Karpas-422 (cell line): ENCODE measurements at regions not wholly inside any gene's neighbourhood (a gene's known extent, or its start where the extent isn't known, plus 50 kb on each side); places are given as distances from the start of the nearest gene placed in this dataset.

ENCODE experiments used
- DNase-seq: peaks from one replicate; pipeline ENCODE4 v3.0.0-alpha.2; 2015
- H2AFZ ChIP-seq: fragments of 200-600 bp; sonication (generic); 2 replicates; pipeline ENCODE4 v1.6.1; 2014; ENCODE audit warnings: antibody characterized with exemption, low read length, mixed read lengths
- H3K27ac ChIP-seq: fragments of 200-600 bp; sonication (generic); 2 replicates; pipeline ENCODE4 v1.5.1; 2014; ENCODE audit warnings: mild to moderate bottlenecking, low read length, moderate library complexity
- H3K27me3 ChIP-seq: fragments of 200-600 bp; sonication (generic); 2 replicates; pipeline ENCODE4 v1.6.1; 2014; ENCODE audit warnings: low read length, mixed read lengths
- H3K36me3 ChIP-seq: fragments of 200-600 bp; sonication (generic); 2 replicates; pipeline ENCODE4 v1.6.1; 2014; ENCODE audit warnings: low read length, mixed read lengths; ENCODE audit not compliant: insufficient read depth
- H3K4me1 ChIP-seq: fragments of 200-600 bp; sonication (generic); 2 replicates; pipeline ENCODE4 v1.6.1; 2014; ENCODE audit warnings: mild to moderate bottlenecking, low read length, mixed read lengths
- H3K4me2 ChIP-seq: fragments of 200-600 bp; sonication (generic); 2 replicates; pipeline ENCODE4 v1.6.1; 2014; ENCODE audit warnings: low read length, low read depth, mild to moderate bottlenecking; ENCODE audit not compliant: poor library complexity, severe bottlenecking
- H3K4me3 ChIP-seq: fragments of 200-600 bp; sonication (generic); 2 replicates; pipeline ENCODE4 v1.5.1; 2014; ENCODE audit warnings: mild to moderate bottlenecking, antibody characterized with exemption, low read length, mixed read lengths
- H3K79me2 ChIP-seq: fragments of 200-600 bp; sonication (generic); 2 replicates; pipeline ENCODE4 v1.6.1; 2014; ENCODE audit warnings: mild to moderate bottlenecking, low read length, mixed read lengths
- H3K9ac ChIP-seq: fragments of 200-600 bp; sonication (generic); 2 replicates; pipeline ENCODE4 v1.6.0; 2014; ENCODE audit warnings: low read length
- H3K9me2 ChIP-seq: fragments of 200-600 bp; sonication (generic), shearing (Covaris generic); replicated peaks from 2 replicates; pipeline ENCODE4 v1.6.0; 2014; ENCODE audit warnings: mild to moderate bottlenecking, low read length, moderate library complexity; ENCODE audit not compliant: insufficient read depth
- H3K9me3 ChIP-seq: fragments of 300-700, 200-600 bp; sonication (generic); 2 replicates; pipeline ENCODE4 v1.6.1; 2014; ENCODE audit warnings: low read length, mixed read lengths
- H4K20me1 ChIP-seq: fragments of 200-600 bp; sonication (generic); 2 replicates; pipeline ENCODE4 v1.6.1; 2014; ENCODE audit warnings: mild to moderate bottlenecking, antibody characterized with exemption, low read length, low read depth; ENCODE audit not compliant: insufficient read depth

- Histone ChIP-seq H2AFZ (no peak overlapping the region), H3K27me3 (no peaks in the 10 kb centered on the region), H3K4me2 (no peak overlapping the region), H3K9ac (no peak overlapping the region), H3K27ac (no peak overlapping the region), H4K20me1 (no peaks in the 10 kb centered on the region), H3K36me3 (no peaks in the 10 kb centered on the region), H3K79me2 (no peaks in the 10 kb centered on the region), H3K4me1 (no peaks in the 10 kb centered on the region), H3K9me3 (peaks cover 48% of the 10 kb centered on the region), H3K9me2 (no peaks in the 10 kb centered on the region), H3K4me3 (no peak overlapping the region)
- no peak for DNase-seq
These were observed 400.2 kb downstream of the GABRB3 start for GRCh38 chr15:26372706-26373105.

- Histone ChIP-seq H3K9me2 (no peaks in the 10 kb centered on the region), H2AFZ (no peak overlapping the region), H3K79me2 (no peaks in the 10 kb centered on the region), H3K36me3 (no peaks in the 10 kb centered on the region), H4K20me1 (no peaks in the 10 kb centered on the region), H3K9ac (no peak overlapping the region), H3K27me3 (no peaks in the 10 kb centered on the region), H3K4me3 (no peak overlapping the region), H3K27ac (no peak overlapping the region), H3K4me1 (no peaks in the 10 kb centered on the region), H3K4me2 (no peak overlapping the region), H3K9me3 (peaks cover 20% of the 10 kb centered on the region; the same call in 1 of the 2 replicates)
- DNase-seq, result no peak
These were observed 407.8 kb downstream of the GABRB3 start for GRCh38 chr15:26365077-26365476.

- no peak for DNase-seq
- Histone ChIP-seq H3K27me3 (no peaks in the 10 kb centered on the region), H3K79me2 (no peaks in the 10 kb centered on the region), H3K4me2 (no peak overlapping the region), H2AFZ (no peak overlapping the region), H3K9me2 (no peaks in the 10 kb centered on the region), H3K27ac (no peak overlapping the region), H3K9me3 (peaks cover 25% of the 10 kb centered on the region), H3K4me3 (no peak overlapping the region), H3K9ac (no peak overlapping the region), H3K36me3 (no peaks in the 10 kb centered on the region), H4K20me1 (no peaks in the 10 kb centered on the region), H3K4me1 (no peaks in the 10 kb centered on the region)
These were observed 413.0 kb downstream of the GABRB3 start for GRCh38 chr15:26359855-26360254.

GRCh38 chr15:26358708-26359107, 414.2 kb downstream of the GABRB3 start:
- Histone ChIP-seq H3K4me3 (no peak overlapping the region), H2AFZ (no peak overlapping the region), H3K9me3 (peaks cover 29% of the 10 kb centered on the region), H4K20me1 (no peaks in the 10 kb centered on the region), H3K27me3 (no peaks in the 10 kb centered on the region), H3K4me2 (no peak overlapping the region), H3K4me1 (no peaks in the 10 kb centered on the region), H3K9me2 (no peaks in the 10 kb centered on the region), H3K27ac (no peak overlapping the region), H3K79me2 (no peaks in the 10 kb centered on the region), H3K9ac (no peak overlapping the region), H3K36me3 (no peaks in the 10 kb centered on the region)
- DNase-seq, result no peak

- no peak overlapping the region for H3K9ac ChIP-seq
These were observed 415.2 kb downstream of the GABRB3 start for GRCh38 chr15:26357653-26358052.

GRCh38 chr15:26355472-26356074, 417.3 kb downstream of the GABRB3 start:
- Histone ChIP-seq H3K27ac (no peak overlapping the region), H2AFZ (no peak overlapping the region), H3K9me3 (peaks cover 26% of the 10 kb centered on the region), H3K79me2 (no peaks in the 10 kb centered on the region), H3K4me1 (no peaks in the 10 kb centered on the region), H3K27me3 (no peaks in the 10 kb centered on the region), H3K4me3 (no peak overlapping the region), H3K9ac (no peak overlapping the region), H3K9me2 (no peaks in the 10 kb centered on the region), H4K20me1 (no peaks in the 10 kb centered on the region), H3K36me3 (no peaks in the 10 kb centered on the region), H3K4me2 (no peak overlapping the region)
- no peak for DNase-seq

More at GRCh38 chr15:26357653-26358052, 415.2 kb downstream of the GABRB3 start:
- no peak overlapping the region for H3K27ac ChIP-seq
- H3K4me3 ChIP-seq, result no peak overlapping the region
- no peak overlapping the region for H3K4me2 ChIP-seq
- no peaks in the 10 kb centered on the region for H3K27me3 ChIP-seq
- H3K79me2 ChIP-seq, result no peaks in the 10 kb centered on the region
- H3K36me3 ChIP-seq, result no peaks in the 10 kb centered on the region
- no peaks in the 10 kb centered on the region for H4K20me1 ChIP-seq
- H3K9me2 ChIP-seq, result no peaks in the 10 kb centered on the region
- H3K9me3 ChIP-seq, result peaks cover 29% of the 10 kb centered on the region
- no peak overlapping the region for H2AFZ ChIP-seq
- no peak for DNase-seq
- H3K4me1 ChIP-seq, result no peaks in the 10 kb centered on the region

- Histone ChIP-seq H3K79me2 (no peaks in the 10 kb centered on the region), H4K20me1 (no peaks in the 10 kb centered on the region), H3K9me2 (no peaks in the 10 kb centered on the region), H3K9ac (no peak overlapping the region), H3K4me3 (no peak overlapping the region), H2AFZ (no peak overlapping the region), H3K4me1 (no peaks in the 10 kb centered on the region), H3K9me3 (peaks cover 17% of the 10 kb centered on the region), H3K27me3 (no peaks in the 10 kb centered on the region), H3K4me2 (no peak overlapping the region), H3K27ac (no peak overlapping the region), H3K36me3 (no peaks in the 10 kb centered on the region)
- DNase-seq, result no peak
These were observed 420.0 kb downstream of the GABRB3 start for GRCh38 chr15:26352909-26353308.

GRCh38 chr15:26352406-26352805, 420.5 kb downstream of the GABRB3 start:
- no peak overlapping the region for H2AFZ ChIP-seq
- H3K4me2 ChIP-seq, result no peak overlapping the region
- no peak overlapping the region for H3K4me3 ChIP-seq
- no peak overlapping the region for H3K9ac ChIP-seq
- DNase-seq, result no peak
- H4K20me1 ChIP-seq, result no peaks in the 10 kb centered on the region
- no peaks in the 10 kb centered on the region for H3K27me3 ChIP-seq
- H3K9me3 ChIP-seq, result peaks cover 17% of the 10 kb centered on the region
- H3K4me1 ChIP-seq, result no peaks in the 10 kb centered on the region
- H3K9me2 ChIP-seq, result no peaks in the 10 kb centered on the region
- no peaks in the 10 kb centered on the region for H3K36me3 ChIP-seq
- no peaks in the 10 kb centered on the region for H3K79me2 ChIP-seq
- H3K27ac ChIP-seq, result no peak overlapping the region
